HG03045 (cell line): ENCODE measurements at regions not wholly inside any gene's neighbourhood (a gene's known extent, or its start where the extent isn't known, plus 50 kb on each side); places are given as distances from the start of the nearest gene placed in this dataset.
"Not testable (repeated sequence)": the region's sequence is repeated elsewhere in the genome, so short reads cannot be mapped to it uniquely, and the experiment has no call there.

Experiments used
- ATAC-seq: cut with Tn5 transposase; IDR thresholded peaks from one replicate; pipeline ENCODE4 v1.9.1; 2021; ENCODE audit warnings: mild to moderate bottlenecking, moderate library complexity; ENCODE audit not compliant: unreplicated experiment

DNA sequence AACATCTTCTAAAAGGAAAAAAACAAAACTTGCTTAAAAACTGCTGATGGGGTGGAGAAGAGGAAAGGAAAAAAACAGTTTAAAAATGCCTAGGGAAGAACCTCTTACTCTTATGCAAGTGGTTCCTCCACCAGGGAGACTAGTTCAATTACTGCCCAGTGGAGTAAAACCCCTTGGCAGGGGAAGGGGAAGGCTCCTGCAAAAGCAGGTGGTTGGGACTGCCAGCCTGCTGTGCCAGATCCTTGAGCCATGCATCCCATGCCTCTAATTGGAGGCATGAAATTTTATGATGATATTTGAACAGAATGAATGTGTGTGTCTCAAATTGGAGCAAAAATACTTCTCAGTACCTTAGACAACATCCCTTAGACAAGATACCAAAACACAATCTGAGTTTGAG is 118.8 kb downstream of the FSCB start:
- no peak for ATAC-seq

DNA sequence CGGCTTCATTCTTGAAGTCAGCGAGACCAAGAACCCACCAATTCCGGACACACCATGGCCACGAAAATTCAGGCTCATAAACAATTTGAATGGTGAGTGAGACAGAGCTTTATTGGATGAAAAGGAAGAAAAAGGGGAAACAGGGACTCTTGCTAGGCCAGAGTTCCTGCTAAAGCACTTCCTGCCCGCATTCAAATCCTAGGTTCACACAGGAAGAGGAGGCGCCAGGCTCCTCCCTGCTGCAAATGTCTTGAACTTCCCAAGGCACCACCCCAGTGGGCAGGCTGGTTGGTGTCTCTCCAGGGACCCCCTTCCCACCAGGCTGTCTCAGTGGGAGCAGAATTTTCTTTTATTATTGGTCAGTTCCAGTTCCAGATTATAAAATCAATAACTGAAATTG is 121.2 kb downstream of the FSCB start:
- ATAC-seq = no peak

DNA sequence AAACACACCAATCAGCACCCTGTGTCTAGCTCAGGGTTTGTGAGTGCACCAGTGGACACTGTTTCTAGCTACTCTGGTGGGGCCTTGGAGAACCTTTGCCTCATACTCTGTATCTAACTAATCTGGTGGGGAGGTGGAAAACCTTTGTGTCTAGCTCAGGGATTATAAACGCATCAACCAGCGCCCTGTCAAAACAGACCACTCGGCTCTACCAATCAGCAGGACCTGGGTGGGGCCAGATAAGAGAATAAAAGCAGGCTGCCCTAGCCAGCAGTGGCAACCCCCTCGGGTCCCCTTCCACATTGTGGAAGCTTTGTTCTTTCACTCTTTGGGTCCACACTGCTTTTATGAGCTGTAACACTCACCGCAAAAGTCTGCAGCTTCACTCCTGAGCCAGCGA is 121.8 kb downstream of the FSCB start:
- ATAC-seq = not testable (repeated sequence)

DNA sequence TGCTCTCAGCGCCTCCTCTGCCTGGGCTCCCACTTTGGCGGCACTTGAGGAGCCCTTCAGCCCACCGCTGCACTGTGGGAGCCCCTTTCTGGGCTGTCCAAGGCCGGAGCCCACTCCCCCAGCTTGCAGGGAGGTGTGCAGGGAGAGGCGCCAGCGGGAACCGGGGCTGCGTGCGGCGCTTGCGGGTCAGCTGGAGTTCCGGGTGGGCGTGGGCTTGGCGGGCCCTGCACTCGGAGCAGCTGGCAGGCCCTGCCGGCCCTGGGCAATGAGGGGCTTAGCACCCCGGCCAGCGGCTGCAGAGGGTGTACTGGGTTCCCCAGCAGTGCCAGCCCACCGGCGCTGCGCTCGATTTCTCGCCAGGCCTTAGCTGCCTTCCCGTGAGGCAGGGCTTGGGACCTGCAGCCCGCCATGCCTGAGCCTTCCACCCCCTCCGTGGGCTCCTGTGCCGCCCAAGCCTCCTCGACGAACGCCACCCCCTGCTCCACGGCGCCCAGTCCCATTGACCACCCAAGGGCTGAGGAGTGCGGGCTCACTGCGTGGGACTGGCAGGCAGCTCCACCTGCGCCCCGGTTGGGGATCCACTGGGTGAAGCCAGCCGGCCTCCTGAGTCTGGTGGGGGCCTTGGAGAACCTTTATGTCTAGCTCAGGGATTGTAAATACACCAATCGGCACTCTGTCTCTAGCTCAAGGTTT is 122.3 kb downstream of the FSCB start:
- ATAC-seq = not testable (repeated sequence)

DNA sequence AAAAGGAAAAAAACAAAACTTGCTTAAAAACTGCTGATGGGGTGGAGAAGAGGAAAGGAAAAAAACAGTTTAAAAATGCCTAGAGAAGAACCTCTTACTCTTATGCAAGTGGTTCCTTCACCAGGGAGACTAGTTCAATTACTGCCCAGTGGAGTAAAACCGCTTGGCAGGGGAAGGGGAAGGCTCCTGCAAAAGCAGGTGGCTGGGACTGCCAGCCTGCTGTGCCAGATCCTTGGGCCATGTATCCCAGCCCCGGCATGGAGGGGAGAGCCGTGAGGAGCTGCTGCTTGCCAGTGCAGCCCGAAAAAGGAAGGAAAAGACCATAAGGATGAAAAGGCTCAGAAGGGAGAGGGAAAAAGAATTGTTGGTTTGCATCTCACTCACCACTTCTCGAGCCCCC is 123.0 kb downstream of the FSCB start:
- no peak for ATAC-seq

DNA sequence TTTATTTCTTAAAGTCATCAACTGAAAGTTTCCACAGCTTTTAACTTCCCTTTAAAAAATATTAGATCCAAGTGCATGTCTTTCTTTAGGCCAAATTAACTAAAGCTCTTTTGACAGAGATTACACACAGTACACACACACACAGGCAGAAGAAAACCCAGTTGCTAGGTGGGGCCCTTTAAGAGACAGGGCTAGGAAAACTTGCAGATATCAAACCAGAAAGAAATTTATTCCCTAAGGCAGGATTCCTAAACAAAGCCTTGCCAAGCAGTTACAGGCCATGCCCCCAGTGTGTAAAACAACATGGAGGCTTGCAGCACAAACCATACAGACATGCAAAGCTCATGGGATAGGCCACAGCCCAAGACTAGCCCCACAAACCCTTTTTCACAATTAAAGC is 123.4 kb downstream of the FSCB start:
- no peak for ATAC-seq

DNA sequence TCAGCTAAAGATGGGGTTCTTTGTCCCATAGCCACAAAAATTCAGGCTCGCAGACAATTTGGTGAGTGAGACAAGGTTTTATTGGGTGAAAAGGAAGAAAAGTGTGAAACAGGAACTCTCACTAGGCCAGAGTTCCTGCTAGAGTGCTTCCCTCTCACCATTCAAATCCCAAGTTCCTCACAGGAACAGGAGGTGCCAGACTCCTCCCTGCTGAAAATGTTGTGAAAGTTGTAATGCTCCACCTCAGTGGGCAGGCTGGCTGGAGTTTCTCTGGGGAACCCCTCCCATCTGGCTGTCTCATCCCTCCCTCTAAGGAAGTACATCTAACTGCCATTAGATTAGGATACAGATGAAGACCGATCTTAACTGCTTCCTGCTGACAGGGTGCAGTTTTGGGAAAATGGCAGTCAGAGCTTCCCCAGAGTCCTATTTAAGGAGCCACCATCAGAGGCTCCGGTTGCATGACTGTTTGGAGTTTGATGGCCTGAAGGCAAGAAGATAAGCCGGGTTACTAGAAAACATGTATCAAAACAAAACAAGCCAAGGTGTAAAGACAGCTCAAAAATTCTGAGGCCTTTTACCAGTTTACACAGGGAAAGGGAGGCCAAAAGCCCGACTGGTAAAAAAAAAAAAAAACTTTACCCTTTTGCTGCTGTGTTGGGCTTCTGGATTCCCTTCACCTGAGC is 127.6 kb downstream of the FSCB start:
- ATAC-seq = no peak

DNA sequence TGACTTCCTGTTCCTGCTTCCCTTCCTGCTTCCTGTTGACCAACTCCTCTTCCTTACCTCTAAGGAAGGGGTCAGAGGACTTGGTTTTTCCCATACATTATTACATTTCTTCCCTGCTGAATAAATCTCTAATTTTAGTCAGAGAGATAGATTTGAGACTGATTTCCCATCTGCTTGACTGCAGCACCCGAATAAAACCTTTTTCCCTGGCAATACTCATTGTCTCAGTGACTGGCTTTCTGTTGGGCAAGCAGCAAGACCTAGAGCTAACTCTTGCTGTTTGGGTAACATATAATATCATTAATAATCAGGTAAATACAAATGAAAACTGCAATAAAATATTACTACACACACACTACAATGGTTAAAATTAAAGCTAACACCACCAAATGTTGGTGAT is 132.2 kb downstream of the FSCB start:
- no peak for ATAC-seq

DNA sequence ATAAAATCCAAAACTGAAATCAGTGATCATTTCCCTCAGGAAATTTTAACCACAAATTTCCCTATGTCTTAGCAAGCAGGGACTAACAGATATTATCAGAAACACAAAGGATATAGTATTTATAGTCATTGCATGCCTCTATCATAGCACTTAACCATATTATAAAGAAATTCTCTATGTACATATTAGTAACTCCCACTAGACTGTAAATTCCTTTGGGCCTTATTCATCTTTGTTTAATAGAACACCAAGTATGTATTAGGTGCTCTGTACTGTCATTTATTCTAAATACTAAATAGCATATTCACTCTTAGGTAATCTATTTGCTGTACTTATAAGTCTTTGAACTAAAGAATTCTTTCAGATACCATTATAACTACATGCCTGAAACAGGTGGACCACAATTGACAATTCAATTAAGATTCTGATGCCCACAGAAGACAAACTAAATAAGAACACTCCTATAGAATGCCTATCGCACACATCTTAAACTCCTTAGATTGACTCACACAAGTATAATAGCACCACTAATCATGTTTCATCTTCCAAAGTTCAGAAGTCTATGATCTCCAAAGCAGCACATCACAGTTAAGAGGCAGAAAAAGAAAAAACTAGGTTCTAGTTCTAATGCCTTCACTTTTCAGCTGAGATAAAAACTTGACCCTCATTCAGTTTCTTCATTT is 134.1 kb downstream of the FSCB start:
- no peak for ATAC-seq

GRCh38 chr14:44372231-44372630 is 134.9 kb downstream of the FSCB start:
- no peak for ATAC-seq

DNA sequence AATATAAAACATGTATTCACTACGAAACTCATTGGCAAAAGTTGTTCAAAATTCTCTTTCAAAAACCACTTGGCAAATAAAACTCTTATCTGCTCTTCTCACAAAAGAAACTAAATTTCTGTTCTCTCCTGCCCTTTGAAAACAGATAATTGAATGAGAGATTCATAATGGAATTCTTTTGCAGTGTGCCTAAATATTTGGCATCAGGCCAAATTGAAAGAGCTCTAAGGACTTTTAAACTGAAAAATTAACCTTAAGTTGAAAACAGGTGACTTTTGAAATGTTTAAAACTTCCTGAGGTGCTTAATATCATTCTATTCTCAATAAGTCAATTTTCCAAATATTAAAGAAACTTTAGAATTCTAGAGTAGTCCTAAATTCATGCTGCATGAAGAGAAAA is 136.4 kb downstream of the FSCB start:
- ATAC-seq = no peak

DNA sequence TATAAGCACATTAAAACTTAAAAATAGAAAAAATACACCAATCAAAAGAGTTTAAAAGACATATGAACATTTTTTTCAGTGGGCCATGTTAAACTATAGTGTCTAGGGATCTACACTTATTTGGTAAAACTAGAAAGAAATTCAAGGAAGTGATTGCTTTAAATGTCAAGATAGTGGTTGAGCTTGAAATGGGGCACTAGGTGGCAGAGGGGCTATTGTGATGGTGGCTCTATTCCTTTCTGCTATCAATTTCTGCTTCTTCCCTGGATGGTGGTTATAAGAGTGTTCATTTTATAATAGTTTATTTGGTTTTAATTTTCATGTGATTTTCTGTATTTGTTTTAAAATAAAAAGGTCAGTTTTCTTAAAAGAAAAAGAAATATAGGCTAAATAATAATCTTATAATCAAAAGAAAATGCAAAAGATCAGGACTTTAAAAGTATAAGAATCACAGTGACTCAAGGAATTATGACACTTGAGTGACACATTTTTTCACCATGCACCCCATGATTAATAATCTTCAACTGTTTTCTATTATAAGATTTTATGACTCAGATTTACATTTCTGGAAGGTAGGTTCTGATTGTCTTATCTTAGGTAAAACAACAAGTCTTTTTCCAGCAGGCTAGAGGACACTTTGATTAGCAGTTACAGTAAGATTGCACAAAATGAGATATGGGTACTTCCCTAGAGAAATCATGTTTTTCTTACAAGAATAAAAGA is 137.5 kb downstream of the FSCB start:
- no peak for ATAC-seq

- no peak for ATAC-seq
Measured at GRCh38 chr14:44361083-44361482, 146.0 kb downstream of the FSCB start.

DNA sequence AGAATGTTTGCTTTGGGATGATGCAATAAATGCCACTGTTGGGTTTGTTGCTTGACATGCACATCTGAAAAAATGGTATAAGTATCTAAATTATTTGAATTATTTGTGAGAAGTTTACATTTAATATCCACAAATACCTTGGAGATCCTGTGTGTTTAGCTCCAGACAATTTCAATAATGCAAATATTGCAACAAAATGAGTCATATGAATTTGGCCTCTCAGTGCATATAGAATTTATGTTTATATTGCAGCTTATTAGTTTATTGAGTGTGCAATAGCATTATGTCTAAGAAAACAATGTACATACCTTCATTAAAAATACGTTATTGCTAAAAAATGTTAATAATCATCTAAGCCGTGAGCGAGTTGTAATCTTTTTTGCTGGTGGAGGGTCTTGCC is 153.3 kb downstream of the FSCB start:
- ATAC-seq = no peak

DNA sequence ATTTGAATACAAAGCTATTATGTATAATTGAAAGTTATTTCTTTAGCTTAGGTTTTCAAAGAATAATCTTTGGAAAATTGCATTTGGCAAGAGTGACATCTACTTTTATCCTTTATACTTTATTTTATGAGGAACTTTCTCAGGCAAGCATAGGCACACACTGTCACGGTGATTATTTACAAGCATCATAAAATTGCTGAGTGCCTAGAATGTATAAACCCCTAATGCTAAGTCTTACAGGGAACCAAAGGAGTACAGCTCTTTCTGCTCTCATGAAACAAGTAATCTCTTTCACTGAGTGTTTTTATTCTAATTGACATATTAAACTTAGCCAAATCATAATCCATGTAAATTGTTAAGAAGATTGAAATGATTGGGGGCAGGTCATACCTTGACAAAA is 154.9 kb downstream of the FSCB start:
- no peak for ATAC-seq

DNA sequence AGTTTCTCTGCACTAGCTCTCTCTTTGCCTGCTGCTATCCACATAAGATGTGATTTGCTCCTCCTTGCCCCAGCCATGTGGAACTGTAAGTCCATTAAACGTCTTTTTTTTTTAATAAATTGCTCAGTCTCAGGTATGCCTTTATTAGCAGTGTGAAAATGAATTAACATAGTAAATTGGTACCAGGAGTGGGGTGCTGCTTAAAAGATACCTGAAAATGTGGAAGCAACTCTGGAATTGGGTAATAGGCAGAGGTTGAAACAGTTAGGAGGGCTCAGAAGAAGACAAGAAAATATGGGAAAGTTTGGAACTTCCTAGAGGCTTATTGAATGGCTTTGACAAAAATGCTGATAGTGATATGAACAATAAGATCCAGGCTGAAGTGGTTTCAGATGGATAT is 159.8 kb downstream of the FSCB start:
- no peak for ATAC-seq

- ATAC-seq = no peak
Measured at GRCh38 chr14:44341116-44341515, 166.0 kb downstream of the FSCB start.

- ATAC-seq = no peak
Measured at GRCh38 chr14:44339862-44340261, 167.2 kb downstream of the FSCB start.

DNA sequence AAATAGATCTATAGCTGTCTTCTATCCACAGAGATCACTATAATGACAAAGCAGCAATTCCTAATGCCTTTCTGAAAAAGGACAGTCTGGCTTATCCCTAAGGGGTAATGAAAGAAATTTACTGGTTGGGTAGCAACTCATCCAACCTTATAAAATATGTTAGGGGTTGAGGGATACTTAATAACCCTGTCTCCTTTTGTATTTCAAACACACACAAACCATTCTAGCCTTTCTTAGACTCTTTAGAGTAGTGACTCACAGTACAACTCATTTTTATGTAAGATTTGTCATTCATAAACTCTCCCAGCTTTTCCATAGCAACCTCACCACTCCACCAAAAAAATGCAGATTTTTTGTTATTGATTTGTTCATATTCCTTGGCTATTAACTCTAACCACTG is 167.9 kb downstream of the FSCB start:
- no peak for ATAC-seq

- no peak for ATAC-seq
Measured at GRCh38 chr14:44317441-44317746, 189.7 kb downstream of the FSCB start.

GRCh38 chr14:44316647-44317440 is 190.2 kb downstream of the FSCB start:
- ATAC-seq = peak; percentile 67
